Neutrophil (primary cell): ENCODE measurements at regions not wholly inside any gene's neighbourhood (a gene's known extent, or its start where the extent isn't known, plus 50 kb on each side); places are given as distances from the start of the nearest gene placed in this dataset.

Experiments
- H3K27ac ChIP-seq: fragments of 200-600 bp; sonication (generic); 2 replicates; pipeline ENCODE4 v1.5.1; 2016; ENCODE audit warnings: mild to moderate bottlenecking, moderate library complexity
- H3K27me3 ChIP-seq: fragments of 200-600 bp; sonication (generic); 2 replicates; pipeline ENCODE4 v1.6.0; 2016; ENCODE audit warnings: mild to moderate bottlenecking
- H3K36me3 ChIP-seq: fragments of 200-600 bp; sonication (generic); 2 replicates; pipeline ENCODE4 v1.5.1; 2017
- H3K4me1 ChIP-seq, 2 experiments: fragments of 200-600 bp in 1 of 2; sonication (generic) in 1 of 2; 1 replicate in 1 of 2; 2 replicates in 1 of 2; pipeline versions ENCODE4 v1.5.1 to v1.6.1; 2013 to 2016; ENCODE audit warnings: low read depth in 1 of 2, low read length in 1 of 2, mild to moderate bottlenecking in 1 of 2, moderate library complexity in 1 of 2; ENCODE audit not compliant: control insufficient read depth in 1 of 2, insufficient read depth in 1 of 2
- H3K4me3 ChIP-seq, 2 experiments: fragments of 200-600 bp in 1 of 2; sonication (generic) in 1 of 2; 1 replicate in 1 of 2; 2 replicates in 1 of 2; pipeline ENCODE4 v1.5.1; 2013 to 2016; ENCODE audit warnings: low read depth in 1 of 2, low read length in 1 of 2, mild to moderate bottlenecking in 1 of 2, moderate library complexity in 1 of 2
- H3K9me3 ChIP-seq: fragments of 200-600 bp; sonication (generic); 2 replicates; pipeline ENCODE4 v1.5.1; 2016
- TF ChIP-seq, protein P1 (sequence below): fragments of 200-600 bp; sonication (generic); IDR thresholded peaks from 2 replicates; pipeline ENCODE4 v1.5.1; 2016; ENCODE audit warnings: antibody characterized with exemption

DNA sequence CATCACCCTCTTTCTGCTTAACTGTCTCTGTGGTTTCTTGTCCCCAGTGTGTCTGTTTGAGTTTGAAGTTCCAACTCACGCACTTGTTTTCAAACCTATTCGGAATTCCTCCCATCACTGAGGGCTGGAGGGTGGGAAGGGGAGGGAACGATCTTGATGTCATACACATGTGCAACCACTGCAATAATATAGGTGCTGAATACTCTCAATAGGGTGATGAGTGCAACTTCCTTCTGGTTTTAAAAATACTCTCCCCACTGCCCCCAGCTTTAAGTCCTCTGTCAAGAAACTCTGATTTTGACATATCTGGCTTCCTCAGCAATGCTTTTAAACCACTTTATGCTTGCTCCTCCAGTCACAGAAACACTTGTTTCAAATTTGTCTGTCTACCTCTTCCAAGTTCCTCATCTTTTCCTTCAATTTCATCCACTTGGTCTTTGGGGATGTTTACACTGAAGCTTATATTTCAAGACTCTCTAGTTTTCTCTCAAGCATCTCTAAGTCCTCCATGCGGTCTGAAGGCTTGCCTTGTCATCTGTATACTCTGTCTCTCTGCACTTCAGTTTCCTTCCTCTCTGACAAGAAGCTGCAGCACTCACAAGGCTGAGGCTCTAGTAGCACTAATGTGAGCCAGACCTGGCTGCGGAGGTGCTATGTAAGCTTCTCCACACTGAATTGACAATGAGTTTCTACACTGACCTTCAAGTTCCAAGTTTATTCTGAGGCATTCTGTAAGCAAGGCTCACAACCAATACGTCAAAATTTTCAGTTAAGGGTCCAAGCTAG lies 422.3 kb downstream of the ZEB2 start:
- Histone ChIP-seq H3K27me3 (no peaks in the 10 kb centered on the region), H3K27ac (peak overlapping the region; percentile 79)

DNA sequence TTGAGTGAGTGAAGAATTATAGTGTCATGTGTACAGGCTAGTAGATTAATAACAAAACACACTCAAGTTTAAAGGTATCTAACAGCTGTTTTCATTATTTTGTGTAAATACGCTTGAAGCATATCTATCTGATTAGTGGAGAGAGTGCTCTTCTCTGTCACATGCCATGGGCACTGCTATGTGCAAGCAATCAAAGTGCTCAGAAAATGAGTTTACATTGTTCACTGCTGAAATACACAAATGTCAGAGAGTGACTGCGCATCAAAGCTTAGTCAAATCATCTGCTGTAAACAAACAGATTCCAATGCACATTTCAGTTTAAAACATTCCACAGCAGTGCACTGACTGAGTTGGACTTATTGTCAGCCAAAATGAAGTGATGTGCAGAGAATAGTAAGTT lies 423.4 kb downstream of the ZEB2 start:
- Histone ChIP-seq H3K27ac (peak overlapping the region; percentile 79), H3K4me3 (no peak overlapping the region), H3K27me3 (no peaks in the 10 kb centered on the region), H3K4me1 (peaks cover 20 to 24% of the 10 kb centered on the region in 2 experiments), H3K36me3 (no peaks in the 10 kb centered on the region), H3K9me3 (no peaks in the 10 kb centered on the region)
- TF ChIP-seq, protein P1, sequence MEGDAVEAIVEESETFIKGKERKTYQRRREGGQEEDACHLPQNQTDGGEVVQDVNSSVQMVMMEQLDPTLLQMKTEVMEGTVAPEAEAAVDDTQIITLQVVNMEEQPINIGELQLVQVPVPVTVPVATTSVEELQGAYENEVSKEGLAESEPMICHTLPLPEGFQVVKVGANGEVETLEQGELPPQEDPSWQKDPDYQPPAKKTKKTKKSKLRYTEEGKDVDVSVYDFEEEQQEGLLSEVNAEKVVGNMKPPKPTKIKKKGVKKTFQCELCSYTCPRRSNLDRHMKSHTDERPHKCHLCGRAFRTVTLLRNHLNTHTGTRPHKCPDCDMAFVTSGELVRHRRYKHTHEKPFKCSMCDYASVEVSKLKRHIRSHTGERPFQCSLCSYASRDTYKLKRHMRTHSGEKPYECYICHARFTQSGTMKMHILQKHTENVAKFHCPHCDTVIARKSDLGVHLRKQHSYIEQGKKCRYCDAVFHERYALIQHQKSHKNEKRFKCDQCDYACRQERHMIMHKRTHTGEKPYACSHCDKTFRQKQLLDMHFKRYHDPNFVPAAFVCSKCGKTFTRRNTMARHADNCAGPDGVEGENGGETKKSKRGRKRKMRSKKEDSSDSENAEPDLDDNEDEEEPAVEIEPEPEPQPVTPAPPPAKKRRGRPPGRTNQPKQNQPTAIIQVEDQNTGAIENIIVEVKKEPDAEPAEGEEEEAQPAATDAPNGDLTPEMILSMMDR: no peak

More for the DNA sequence above, 422.3 kb downstream of the ZEB2 start:
- H3K4me1 ChIP-seq: peaks cover 20 to 24% of the 10 kb centered on the region in 2 experiments
- TF ChIP-seq, protein P1: no peak
- peak overlapping the region; percentile 1 to 25 for H3K4me3 ChIP-seq
- no peaks in the 10 kb centered on the region for H3K9me3 ChIP-seq
- H3K36me3 ChIP-seq: no peaks in the 10 kb centered on the region

DNA sequence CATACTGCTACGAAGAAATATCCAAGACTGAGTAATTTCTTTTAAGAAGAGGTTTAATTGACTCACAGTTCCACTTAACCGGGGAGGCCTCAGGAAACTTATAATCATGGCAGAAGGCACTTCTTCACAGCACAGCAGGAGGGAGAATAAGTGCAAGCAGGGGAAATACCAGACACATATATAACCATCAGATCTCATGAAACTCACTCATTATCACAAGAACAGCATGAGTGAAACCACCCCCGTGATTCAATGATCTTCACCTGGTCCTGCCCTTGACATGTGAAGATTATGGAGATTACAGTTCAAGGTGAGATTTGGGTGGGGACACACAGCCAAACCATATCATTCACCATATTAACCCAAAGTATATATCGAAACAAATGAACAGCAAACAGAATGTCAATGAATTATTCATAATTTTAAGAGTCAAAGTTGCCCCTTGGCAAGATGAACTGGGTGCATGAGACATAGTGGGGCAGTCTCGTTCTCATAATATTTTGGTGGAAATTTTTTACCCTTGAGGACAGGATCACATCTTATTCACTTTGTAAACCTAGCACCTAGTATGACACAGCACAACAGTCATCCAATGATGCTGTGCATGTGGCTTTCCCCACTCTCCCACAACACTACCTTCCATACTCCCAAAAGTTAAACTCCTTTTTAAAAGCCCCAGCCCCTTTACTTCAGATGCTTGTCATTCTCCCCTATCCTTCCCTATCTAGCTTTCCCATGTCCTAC lies 425.3 kb downstream of the ZEB2 start:
- H3K4me3 ChIP-seq: no peak overlapping the region
- TF ChIP-seq, protein P1: no peak
- no peaks in the 10 kb centered on the region for H3K9me3 ChIP-seq
- no peak overlapping the region for H3K27ac ChIP-seq
- H3K36me3 ChIP-seq: no peaks in the 10 kb centered on the region
- peaks cover 20 to 24% of the 10 kb centered on the region in 2 experiments for H3K4me1 ChIP-seq
- no peaks in the 10 kb centered on the region for H3K27me3 ChIP-seq

DNA sequence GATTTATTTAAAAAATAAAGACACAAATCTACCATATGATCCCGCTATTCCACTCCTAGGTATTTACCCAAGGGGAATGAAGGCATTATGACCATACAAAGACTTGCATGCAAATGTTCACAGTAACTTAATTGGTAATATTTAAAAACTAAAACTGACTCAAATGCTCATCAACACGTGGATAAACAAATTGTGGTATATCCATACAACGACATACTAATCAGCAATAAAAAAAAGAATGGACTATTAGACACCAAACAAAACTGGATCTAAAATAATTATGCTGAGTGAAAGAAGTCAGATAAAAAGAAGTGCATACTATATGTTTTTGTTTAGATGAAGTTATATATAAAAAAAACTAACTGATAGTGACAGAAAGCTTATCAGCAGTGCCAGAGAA lies 428.3 kb downstream of the ZEB2 start:
- Histone ChIP-seq H3K4me1 (peaks cover 3 to 4% of the 10 kb centered on the region in 2 experiments), H3K36me3 (no peaks in the 10 kb centered on the region), H3K27ac (no peak overlapping the region), H3K27me3 (no peaks in the 10 kb centered on the region), H3K9me3 (no peaks in the 10 kb centered on the region), H3K4me3 (no peak overlapping the region)
- TF ChIP-seq, protein P1: no peak

DNA sequence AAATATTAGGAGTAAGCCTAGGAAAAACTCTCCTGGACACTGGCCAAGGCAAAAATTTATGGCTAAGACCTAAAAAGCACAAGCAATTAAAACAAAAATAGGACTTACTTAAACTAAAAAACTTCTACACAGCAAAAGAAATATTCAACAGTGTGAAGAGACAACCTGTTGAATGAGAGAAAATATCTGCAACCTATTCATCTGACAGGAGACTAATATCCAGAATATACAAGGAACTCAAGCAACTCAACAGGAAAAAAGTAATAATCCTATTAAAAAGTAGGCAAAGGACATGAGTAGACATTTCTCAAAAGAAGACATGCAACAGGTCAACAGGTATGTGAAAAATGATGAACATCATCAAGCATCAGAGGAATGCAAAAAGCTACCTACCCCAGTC lies 431.1 kb downstream of the ZEB2 start:
- Histone ChIP-seq H3K4me3 (no peak overlapping the region), H3K36me3 (no peaks in the 10 kb centered on the region), H3K27ac (no peak overlapping the region), H3K27me3 (no peaks in the 10 kb centered on the region), H3K9me3 (no peaks in the 10 kb centered on the region), H3K4me1 (no peaks in the 10 kb centered on the region)
- TF ChIP-seq, protein P1: no peak
